VCaP (cell line): ENCODE measurements at regions not wholly inside any gene's neighbourhood (a gene's known extent, or its start where the extent isn't known, plus 50 kb on each side); places are given as distances from the start of the nearest gene placed in this dataset.

Experiments
- H3K27ac ChIP-seq: fragments of 450-650 bp; 2 replicates; pipeline ENCODE4 v1.5.1; 2017
- CTCF ChIP-seq: fragments of 450-650 bp; conservative IDR thresholded peaks from 2 replicates; pipeline ENCODE4 v1.5.1; 2017; ENCODE audit warnings: mild to moderate bottlenecking, moderate library complexity

GRCh38 chr13:78770601-78771000 lies 111.6 kb upstream of the OBI1 start:
- no peak overlapping the region for H3K27ac ChIP-seq
- no peak for TF ChIP-seq CTCF

GRCh38 chr13:78768950-78769349 lies 110.0 kb upstream of the OBI1 start:
- no peak overlapping the region for H3K27ac ChIP-seq
- TF ChIP-seq CTCF: no peak

- no peak overlapping the region for H3K27ac ChIP-seq
- TF ChIP-seq CTCF: no peak
Observed at GRCh38 chr13:78764665-78765064, 105.7 kb upstream of the OBI1 start.

- TF ChIP-seq CTCF: no peak
- no peak overlapping the region for H3K27ac ChIP-seq
Observed at GRCh38 chr13:78762825-78763224, 103.9 kb upstream of the OBI1 start.

GRCh38 chr13:78759704-78760103 lies 100.7 kb upstream of the OBI1 start:
- H3K27ac ChIP-seq: no peak overlapping the region
- TF ChIP-seq CTCF: no peak

- H3K27ac ChIP-seq: no peak overlapping the region
- no peak for TF ChIP-seq CTCF
Observed at GRCh38 chr13:78758549-78758948, 99.6 kb upstream of the OBI1 start.

GRCh38 chr13:78753435-78753834 lies 94.5 kb upstream of the OBI1 start:
- H3K27ac ChIP-seq: no peak overlapping the region
- no peak for TF ChIP-seq CTCF

- TF ChIP-seq CTCF: no peak
- no peak overlapping the region for H3K27ac ChIP-seq
Observed at GRCh38 chr13:78750735-78751134, 91.8 kb upstream of the OBI1 start.
